Gastrocnemius medialis (tissue), 4 donors: ENCODE measurements at regions not wholly inside any gene's neighbourhood (a gene's known extent, or its start where the extent isn't known, plus 50 kb on each side); places are given as distances from the start of the nearest gene placed in this dataset.

ENCODE experiments used
- CTCF ChIP-seq, 5 experiments: fragments of 450-650 bp in 3 of 5; fragments of 200-600 bp in 2 of 5; sonication (generic) in 2 of 5; IDR thresholded peaks in 4 of 5; conservative IDR thresholded peaks in 1 of 5; 1 replicate in 4 of 5; 2 replicates in 1 of 5; pipeline ENCODE4 v1.5.1; 2016 to 2019; ENCODE audit warnings: antibody characterized with exemption in 5 of 5, mild to moderate bottlenecking in 3 of 5, moderate library complexity in 3 of 5
- POLR2A ChIP-seq, 2 donors: fragments of 450-650 bp; IDR thresholded peaks; one replicate each; pipeline ENCODE4 v1.6.1; 2017; ENCODE audit warnings: antibody characterized with exemption in 2 of 2, mild to moderate bottlenecking in 2 of 2, moderate library complexity in 2 of 2

- TF ChIP-seq POLR2A (IDR thresholded peaks at IDR 0.05) (no peak), CTCF (IDR thresholded peaks at IDR 0.05 in 4 of 5, conservative IDR thresholded peaks at IDR 0.05 in 1 of 5) (no peak)
These were observed 198.2 kb upstream of the LMCD1 start for GRCh38 chr3:8303466-8303865.
